MM.1S (cell line): ENCODE measurements at regions not wholly inside any gene's neighbourhood (a gene's known extent, or its start where the extent isn't known, plus 50 kb on each side); places are given as distances from the start of the nearest gene placed in this dataset.

ENCODE experiments used
- DNase-seq: peaks from one replicate; pipeline ENCODE4 v3.0.0-alpha.2; 2015
- H2AFZ ChIP-seq: fragments of 300-600 bp; sonication (generic); 2 replicates; pipeline ENCODE4 v1.6.0; 2016; ENCODE audit warnings: antibody characterized with exemption, low read length
- H3F3A ChIP-seq: fragments of 300-600 bp; sonication (generic); 2 replicates; pipeline ENCODE4 v1.6.1; 2016; ENCODE audit warnings: mild to moderate bottlenecking, antibody characterized with exemption, low read length, moderate library complexity, mixed read lengths; ENCODE audit not compliant: insufficient read depth
- H3K27ac ChIP-seq: fragments of 300-600 bp; sonication (generic); 2 replicates; pipeline ENCODE4 v1.5.1; 2016; ENCODE audit warnings: mild to moderate bottlenecking, low read length
- H3K27me3 ChIP-seq: fragments of 300-600 bp; sonication (generic); replicated peaks from 2 replicates; pipeline ENCODE4 v1.6.0; 2016; ENCODE audit warnings: low read length; ENCODE audit not compliant: insufficient read depth
- H3K36me3 ChIP-seq: fragments of 300-600 bp; sonication (generic); replicated peaks from 2 replicates; pipeline ENCODE4 v1.6.1; 2016; ENCODE audit warnings: mild to moderate bottlenecking, low read length, mixed read lengths; ENCODE audit not compliant: insufficient read depth
- H3K4me1 ChIP-seq: fragments of 300-600 bp; sonication (generic); 2 replicates; pipeline ENCODE4 v1.6.1; 2016; ENCODE audit warnings: low read length, mixed read lengths
- H3K4me2 ChIP-seq: fragments of 300-600 bp; sonication (generic); 2 replicates; pipeline ENCODE4 v1.6.0; 2016; ENCODE audit warnings: low read depth, low read length
- H3K4me3 ChIP-seq: fragments of 300-600 bp; sonication (generic); 2 replicates; pipeline ENCODE4 v1.5.1; 2016; ENCODE audit warnings: low read length, mixed read lengths
- H3K79me2 ChIP-seq: fragments of 300-600 bp; sonication (generic); 2 replicates; pipeline ENCODE4 v1.6.1; 2016; ENCODE audit warnings: mixed run types, low read length, mixed read lengths
- H3K9ac ChIP-seq: fragments of 300-600 bp; sonication (generic); 2 replicates; pipeline ENCODE4 v1.6.1; 2016; ENCODE audit warnings: low read length, mixed read lengths
- H3K9me2 ChIP-seq: fragments of 300-600 bp; sonication (generic); replicated peaks from 2 replicates; pipeline ENCODE4 v1.6.1; 2016; ENCODE audit warnings: mild to moderate bottlenecking, low read length, mixed read lengths; ENCODE audit not compliant: insufficient read depth
- H3K9me3 ChIP-seq: fragments of 300-600 bp; sonication (generic); replicated peaks from 2 replicates; pipeline ENCODE4 v1.6.1; 2016; ENCODE audit warnings: mild to moderate bottlenecking, low read length, mixed read lengths; ENCODE audit not compliant: insufficient read depth
- H4K20me1 ChIP-seq: fragments of 300-600 bp; sonication (generic); 2 replicates; pipeline ENCODE4 v1.6.1; 2016; ENCODE audit warnings: mild to moderate bottlenecking, low read length, moderate library complexity, mixed read lengths; ENCODE audit not compliant: insufficient read depth
- EZH2 ChIP-seq: fragments of 300-600 bp; sonication (generic); optimal IDR thresholded peaks from 2 replicates; pipeline ENCODE3; 2017; ENCODE audit warnings: low read depth, mild to moderate bottlenecking, antibody characterized with exemption, low read length, mixed read lengths
- EZH2phosphoT487 ChIP-seq: fragments of 300-600 bp; sonication (generic); IDR thresholded peaks from 2 replicates; pipeline ENCODE4 v1.6.1; 2018; ENCODE audit warnings: antibody characterized with exemption, low read length
- TF ChIP-seq, protein P1 (sequence below): fragments of 300-600 bp; sonication (generic); IDR thresholded peaks from 2 replicates; pipeline ENCODE4 v1.5.1; 2016; ENCODE audit warnings: antibody characterized with exemption, low read length, mixed read lengths

DNA sequence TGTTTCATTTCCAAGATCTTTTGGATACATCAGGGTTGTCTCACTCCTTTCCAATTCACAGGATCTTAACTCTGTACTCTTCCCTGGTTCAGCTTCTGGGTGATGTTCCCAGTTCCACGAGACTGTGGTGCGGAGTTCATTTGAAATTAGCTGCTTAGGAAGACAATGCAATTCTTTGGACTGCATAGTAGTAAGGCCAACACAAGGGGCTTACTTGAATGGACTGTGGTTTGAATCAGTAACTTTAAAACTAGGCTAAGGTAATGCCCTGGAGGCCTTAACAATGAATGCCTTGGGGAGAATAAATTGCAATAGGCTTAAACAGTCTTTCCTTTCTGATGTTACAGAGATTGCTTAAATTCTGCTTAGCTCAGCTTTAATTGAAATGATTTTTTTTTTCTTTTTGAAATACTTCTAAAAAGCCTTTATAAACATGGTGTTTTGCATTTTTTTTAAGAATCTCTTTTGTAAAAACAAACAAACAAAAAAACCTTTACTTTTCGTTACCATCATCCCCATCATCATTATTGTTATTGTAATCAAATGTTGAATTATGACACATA lies 133.8 kb upstream of the MEF2C start:
- H3K4me1 ChIP-seq, result no peaks in the 10 kb centered on the region
- H3K9ac ChIP-seq, result no peak overlapping the region
- H2AFZ ChIP-seq, result no peak overlapping the region
- H3K27me3 ChIP-seq, result no peaks in the 10 kb centered on the region
- H3K4me2 ChIP-seq, result no peak overlapping the region
- no peaks in the 10 kb centered on the region for H4K20me1 ChIP-seq
- no peaks in the 10 kb centered on the region for H3K9me3 ChIP-seq
- DNase-seq, result no peak
- H3K79me2 ChIP-seq, result no peaks in the 10 kb centered on the region
- no peaks in the 10 kb centered on the region for H3F3A ChIP-seq
- H3K27ac ChIP-seq, result no peak overlapping the region
- no peak overlapping the region for H3K4me3 ChIP-seq
- H3K9me2 ChIP-seq, result no peaks in the 10 kb centered on the region
- no peaks in the 10 kb centered on the region for H3K36me3 ChIP-seq
- TF ChIP-seq EZH2, result no peak
- TF ChIP-seq, protein P1, sequence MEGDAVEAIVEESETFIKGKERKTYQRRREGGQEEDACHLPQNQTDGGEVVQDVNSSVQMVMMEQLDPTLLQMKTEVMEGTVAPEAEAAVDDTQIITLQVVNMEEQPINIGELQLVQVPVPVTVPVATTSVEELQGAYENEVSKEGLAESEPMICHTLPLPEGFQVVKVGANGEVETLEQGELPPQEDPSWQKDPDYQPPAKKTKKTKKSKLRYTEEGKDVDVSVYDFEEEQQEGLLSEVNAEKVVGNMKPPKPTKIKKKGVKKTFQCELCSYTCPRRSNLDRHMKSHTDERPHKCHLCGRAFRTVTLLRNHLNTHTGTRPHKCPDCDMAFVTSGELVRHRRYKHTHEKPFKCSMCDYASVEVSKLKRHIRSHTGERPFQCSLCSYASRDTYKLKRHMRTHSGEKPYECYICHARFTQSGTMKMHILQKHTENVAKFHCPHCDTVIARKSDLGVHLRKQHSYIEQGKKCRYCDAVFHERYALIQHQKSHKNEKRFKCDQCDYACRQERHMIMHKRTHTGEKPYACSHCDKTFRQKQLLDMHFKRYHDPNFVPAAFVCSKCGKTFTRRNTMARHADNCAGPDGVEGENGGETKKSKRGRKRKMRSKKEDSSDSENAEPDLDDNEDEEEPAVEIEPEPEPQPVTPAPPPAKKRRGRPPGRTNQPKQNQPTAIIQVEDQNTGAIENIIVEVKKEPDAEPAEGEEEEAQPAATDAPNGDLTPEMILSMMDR, result no peak
- TF ChIP-seq EZH2phosphoT487, result no peak

DNA sequence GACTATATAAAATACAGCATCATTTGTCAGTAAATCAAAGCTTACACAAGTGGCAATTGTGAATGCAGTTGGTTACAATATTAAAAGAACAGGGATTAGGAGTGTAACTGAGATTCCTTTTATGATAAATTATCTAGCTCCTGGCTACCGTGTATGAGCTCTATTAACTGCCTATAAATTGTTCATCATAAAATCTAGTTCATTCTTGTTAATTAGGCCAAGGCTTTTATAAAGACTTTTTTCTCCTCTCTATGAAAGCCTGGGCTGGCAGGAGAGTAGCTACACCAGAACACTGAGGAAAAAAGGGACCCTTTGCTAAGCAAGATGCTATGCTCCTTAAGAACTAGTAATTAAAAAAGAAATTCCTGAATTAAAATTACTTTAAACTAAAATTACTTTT lies 132.4 kb upstream of the MEF2C start:
- H3K9me2 ChIP-seq, result no peaks in the 10 kb centered on the region
- no peaks in the 10 kb centered on the region for H4K20me1 ChIP-seq
- DNase-seq, result no peak
- H3F3A ChIP-seq, result no peaks in the 10 kb centered on the region
- H3K9me3 ChIP-seq, result no peaks in the 10 kb centered on the region
- H3K4me2 ChIP-seq, result no peak overlapping the region
- H3K4me1 ChIP-seq, result no peaks in the 10 kb centered on the region
- TF ChIP-seq EZH2 (no peak), EZH2phosphoT487 (no peak)
- TF ChIP-seq, protein P1, result no peak
- no peak overlapping the region for H2AFZ ChIP-seq
- H3K27ac ChIP-seq, result no peak overlapping the region
- H3K9ac ChIP-seq, result no peak overlapping the region
- H3K79me2 ChIP-seq, result no peaks in the 10 kb centered on the region
- no peaks in the 10 kb centered on the region for H3K36me3 ChIP-seq
- no peaks in the 10 kb centered on the region for H3K27me3 ChIP-seq
- no peak overlapping the region for H3K4me3 ChIP-seq

DNA sequence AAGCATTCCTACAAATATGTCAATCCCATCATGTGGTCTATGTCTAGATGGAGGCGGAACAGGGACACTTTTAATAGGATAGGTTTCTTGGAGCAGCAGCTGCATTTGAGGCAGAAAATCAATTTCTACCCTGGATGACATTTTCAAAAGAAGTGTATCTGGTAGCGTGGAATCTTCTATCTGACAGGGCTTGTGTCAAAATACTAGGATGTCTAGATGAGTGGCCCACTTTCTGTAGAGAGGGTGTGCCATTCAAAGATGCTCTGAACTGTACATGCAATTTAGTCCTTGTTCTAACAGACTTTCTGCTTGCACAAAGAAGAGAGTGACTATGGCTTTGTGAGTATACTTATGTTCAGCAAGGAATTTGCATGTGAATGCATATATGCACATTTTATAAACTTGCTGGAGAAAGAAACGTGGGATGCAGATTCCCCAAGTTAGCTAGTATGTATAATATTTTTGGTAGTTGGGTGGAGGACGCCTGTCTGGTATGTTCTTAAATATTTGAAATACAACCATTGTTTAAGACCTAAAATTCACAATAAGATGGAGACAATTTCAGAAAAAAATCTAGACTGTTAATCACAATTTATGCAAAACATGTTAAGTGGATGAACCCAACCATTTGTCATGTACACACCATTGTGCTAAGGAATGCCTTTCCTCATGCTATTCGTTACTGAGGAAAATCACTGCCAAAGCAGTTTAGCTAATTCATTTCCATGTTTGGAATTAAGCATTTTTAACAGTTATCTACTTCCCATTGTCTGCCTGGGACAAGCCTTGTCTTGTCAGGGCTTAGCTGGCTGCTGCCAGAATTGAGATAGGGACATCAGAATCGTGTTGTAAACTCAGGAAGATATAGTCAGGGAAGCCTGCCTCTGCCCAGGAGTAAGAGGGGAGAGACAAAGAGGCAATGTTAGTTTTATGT lies 129.1 kb upstream of the MEF2C start:
- no peaks in the 10 kb centered on the region for H4K20me1 ChIP-seq
- TF ChIP-seq EZH2 (no peak), EZH2phosphoT487 (no peak)
- TF ChIP-seq, protein P1, result no peak
- no peaks in the 10 kb centered on the region for H3K36me3 ChIP-seq
- H3K9ac ChIP-seq, result no peak overlapping the region
- no peaks in the 10 kb centered on the region for H3K4me1 ChIP-seq
- no peaks in the 10 kb centered on the region for H3K9me3 ChIP-seq
- no peak overlapping the region for H3K27ac ChIP-seq
- H2AFZ ChIP-seq, result no peak overlapping the region
- no peak overlapping the region for H3K4me2 ChIP-seq
- no peak overlapping the region for H3K4me3 ChIP-seq
- no peaks in the 10 kb centered on the region for H3K9me2 ChIP-seq
- no peaks in the 10 kb centered on the region for H3K79me2 ChIP-seq
- H3K27me3 ChIP-seq, result no peaks in the 10 kb centered on the region
- no peak for DNase-seq
- no peaks in the 10 kb centered on the region for H3F3A ChIP-seq
